PC-3 (cell line): ENCODE measurements at regions not wholly inside any gene's neighbourhood (a gene's known extent, or its start where the extent isn't known, plus 50 kb on each side); places are given as distances from the start of the nearest gene placed in this dataset.

Experiments used
- CTCF ChIP-seq: fragments of 300-600 bp; sonication (generic); conservative IDR thresholded peaks from 2 replicates; pipeline ENCODE4 v1.5.1; 2017; ENCODE audit warnings: antibody characterized with exemption, low read depth, mild to moderate bottlenecking, low read length
- EZH2 ChIP-seq: fragments of 300-600 bp; sonication (generic); IDR thresholded peaks from one replicate; pipeline ENCODE4 v1.6.1; 2017; ENCODE audit warnings: antibody characterized with exemption, mild to moderate bottlenecking, low read length; ENCODE audit not compliant: unreplicated experiment

- TF ChIP-seq CTCF (no peak), EZH2 (no peak)
Measured at GRCh38 chr19:28374971-28375370, 838.0 kb downstream of the UQCRFS1 start.
